GM11168 (cell line): ENCODE measurements at regions not wholly inside any gene's neighbourhood (a gene's known extent, or its start where the extent isn't known, plus 50 kb on each side); places are given as distances from the start of the nearest gene placed in this dataset.

Experiments used
- in situ Hi-C: fragments of 300-500 bp; cut with MboI; formaldehyde crosslinking; loops from one replicate; pipeline ENCODE4 v1.12.0; 2022; ENCODE audit warnings: low sequenced_read_pairs; ENCODE audit not compliant: unreplicated experiment

- in situ Hi-C loops: no loop called here
Measured at GRCh38 chr11:116217441-116217840, 555.3 kb downstream of the BUD13 start.

- in situ Hi-C loops: no loop called here
Measured at GRCh38 chr11:116217006-116217405, 555.8 kb downstream of the BUD13 start.

- in situ Hi-C loops: no loop called here
Measured at GRCh38 chr11:116215471-116216113, 557.2 kb downstream of the BUD13 start.

- in situ Hi-C loops: no loop called here
Measured at GRCh38 chr11:116211147-116211546, 561.6 kb downstream of the BUD13 start.

GRCh38 chr11:116210663-116211062 lies 562.1 kb downstream of the BUD13 start:
- in situ Hi-C loops: no loop called here

GRCh38 chr11:116209255-116209654 lies 563.5 kb downstream of the BUD13 start:
- in situ Hi-C loops: no loop called here

GRCh38 chr11:116207421-116208141 lies 565.2 kb downstream of the BUD13 start:
- in situ Hi-C loops: no loop called here

GRCh38 chr11:116207019-116207418 lies 565.8 kb downstream of the BUD13 start:
- in situ Hi-C loops: no loop called here

GRCh38 chr11:116202922-116203321 lies 569.9 kb downstream of the BUD13 start:
- in situ Hi-C loops: no loop called here

- in situ Hi-C loops: no loop called here
Measured at GRCh38 chr11:116200564-116200963, 572.2 kb downstream of the BUD13 start.

- in situ Hi-C loops: no loop called here
Measured at GRCh38 chr11:116199182-116199581, 573.6 kb downstream of the BUD13 start.

GRCh38 chr11:116194156-116194904 lies 578.5 kb downstream of the BUD13 start:
- in situ Hi-C loops: no loop called here

DNA sequence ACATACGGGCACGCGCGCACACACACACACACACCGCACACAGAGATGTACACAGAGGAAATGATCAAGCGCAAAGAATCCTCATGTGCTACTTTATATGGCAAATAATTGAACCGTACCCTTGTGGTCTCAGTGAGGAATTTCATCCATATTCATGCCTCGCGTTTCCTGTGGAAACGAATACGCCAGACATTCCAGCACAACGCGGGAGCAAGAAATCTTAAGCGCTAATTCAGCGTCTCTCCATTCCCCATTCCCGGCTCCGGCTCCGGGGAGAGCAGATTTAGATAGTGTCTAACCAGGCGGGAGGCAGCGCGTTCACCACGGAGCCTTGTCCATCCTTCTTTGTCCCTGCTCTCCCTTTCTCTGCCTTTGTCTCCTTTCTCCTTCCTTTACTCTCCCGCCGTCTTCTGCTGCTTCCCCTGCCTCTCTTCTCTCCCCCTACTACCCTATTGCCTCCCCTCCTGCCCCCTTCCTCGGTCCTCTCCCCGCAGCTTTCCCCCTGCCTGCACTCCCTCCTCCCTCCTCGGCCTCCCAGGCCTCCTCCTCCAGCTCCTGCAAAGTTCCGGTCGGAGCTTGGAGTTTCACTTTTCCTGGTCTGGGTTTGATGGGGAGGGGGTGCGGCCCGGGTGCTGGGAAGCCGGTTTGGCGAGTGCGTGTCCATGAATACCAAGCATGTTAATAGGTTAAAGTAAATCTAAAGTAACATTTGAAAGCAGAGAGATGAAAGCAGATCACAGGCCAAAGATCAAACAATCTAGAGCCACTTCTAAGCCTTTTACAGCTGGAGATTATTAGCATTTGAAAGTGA lies 579.3 kb downstream of the BUD13 start:
- in situ Hi-C loops: no loop called here

- in situ Hi-C loops: no loop called here
Measured at GRCh38 chr11:116192509-116193210, 580.1 kb downstream of the BUD13 start.

DNA sequence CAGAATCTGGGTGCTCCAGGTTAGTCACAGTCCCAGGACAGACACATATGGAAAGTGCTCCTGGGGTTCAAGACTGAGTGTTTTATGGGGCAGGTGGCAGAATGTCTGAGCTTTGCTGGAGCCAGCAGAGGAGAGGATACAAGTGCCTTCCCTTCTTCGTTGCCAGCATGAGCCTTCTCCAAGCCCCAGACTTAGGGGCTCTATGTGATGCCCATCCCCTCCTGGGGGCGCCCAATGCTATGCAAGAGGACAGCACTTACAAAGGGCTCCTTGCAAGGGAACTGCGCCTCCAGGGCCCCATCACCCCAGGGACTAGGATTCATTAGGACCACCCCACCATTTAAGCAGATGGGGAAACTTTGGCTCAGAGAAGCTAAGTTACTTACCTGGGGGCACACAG lies 581.9 kb downstream of the BUD13 start:
- in situ Hi-C loops: no loop called here

DNA sequence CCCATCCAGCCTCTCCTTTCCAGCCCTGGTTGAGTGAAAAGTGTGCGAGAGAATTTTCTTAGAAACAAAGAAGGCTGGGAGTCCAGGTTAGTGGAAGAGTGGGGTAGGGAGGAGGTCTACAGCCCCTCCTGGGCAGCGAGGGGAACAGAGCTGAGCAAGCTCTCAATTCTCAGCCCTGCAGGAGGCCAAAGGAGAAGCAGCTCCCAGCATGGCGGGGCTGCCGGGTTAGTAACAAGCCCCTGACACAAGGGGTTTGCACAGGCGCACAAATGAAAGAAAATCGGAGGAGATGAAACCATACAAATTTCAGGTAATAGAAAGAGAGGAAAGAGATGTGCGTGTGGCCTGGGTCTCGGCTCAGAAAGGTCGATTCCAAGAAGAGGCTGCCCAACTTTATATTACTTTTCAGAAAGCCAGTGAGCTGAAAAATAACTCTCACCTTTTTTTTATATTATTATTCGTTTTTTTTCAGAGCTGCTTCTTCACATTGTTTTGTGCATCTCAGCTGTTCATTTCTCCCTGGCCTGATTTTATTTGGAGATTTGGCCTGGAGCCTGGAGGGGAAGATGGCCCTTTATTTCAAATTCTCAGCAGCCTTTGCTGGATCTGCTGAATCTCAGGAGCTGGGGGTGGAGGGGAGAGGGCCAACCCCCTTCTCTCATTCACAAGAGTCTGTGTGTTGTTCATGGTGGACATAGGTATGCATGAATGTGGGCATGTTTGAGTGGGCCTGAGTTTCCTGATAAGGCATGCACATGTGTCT lies 583.2 kb downstream of the BUD13 start:
- in situ Hi-C loops: no loop called here

DNA sequence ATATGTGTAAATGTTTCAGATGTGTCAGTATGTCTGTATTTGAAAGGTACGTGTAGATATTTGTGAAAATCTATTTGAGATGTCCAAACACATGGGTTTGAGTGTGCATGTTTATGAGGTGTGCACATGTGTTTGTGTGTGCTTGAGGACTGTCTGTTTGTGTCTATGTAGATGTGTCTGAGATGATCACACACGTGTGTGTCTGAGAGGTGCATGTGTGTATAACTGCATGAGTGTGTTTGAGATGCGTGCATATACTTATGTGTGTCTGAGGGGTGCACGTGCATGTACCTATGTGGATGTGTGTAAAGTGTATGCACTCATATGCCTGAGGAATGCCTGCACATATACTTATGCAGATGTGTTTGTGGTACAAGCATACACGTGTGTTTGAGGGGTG lies 584.4 kb downstream of the BUD13 start:
- in situ Hi-C loops: no loop called here

DNA sequence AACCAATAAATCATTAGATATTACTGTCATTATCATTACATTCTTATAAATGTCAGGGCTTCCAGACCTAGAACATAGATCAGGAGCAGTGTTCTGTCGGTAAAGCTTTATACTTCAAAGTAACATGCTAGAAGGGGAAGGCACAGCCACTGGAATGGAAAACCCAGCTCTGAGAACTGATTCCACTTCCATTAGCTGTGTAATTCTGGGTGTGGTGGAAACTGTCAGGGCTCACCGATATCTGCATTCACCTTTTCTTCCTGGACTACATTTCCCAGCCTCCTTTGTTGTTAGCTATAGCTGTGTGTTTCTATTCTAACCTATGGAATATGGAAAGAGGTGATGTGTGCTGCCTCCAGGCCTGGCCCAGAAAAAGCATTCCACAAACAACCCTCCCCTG lies 585.8 kb downstream of the BUD13 start:
- in situ Hi-C loops: no loop called here

- in situ Hi-C loops: no loop called here
Measured at GRCh38 chr11:116185551-116185950, 587.2 kb downstream of the BUD13 start.
